Hepatocyte (in vitro differentiated cells): ENCODE measurements at regions not wholly inside any gene's neighbourhood (a gene's known extent, or its start where the extent isn't known, plus 50 kb on each side); places are given as distances from the start of the nearest gene placed in this dataset.

ENCODE experiments used
- DNase-seq: peaks from one replicate; pipeline ENCODE4 v3.0.0-alpha.2; 2016; ENCODE audit warnings: low spot score
- H2AFZ ChIP-seq: fragments of 200-600 bp; sonication (generic); 2 replicates; pipeline ENCODE4 v1.6.0; 2016; ENCODE audit warnings: antibody characterized with exemption, mild to moderate bottlenecking
- H3K27ac ChIP-seq: fragments of 200-600 bp; sonication (generic); 2 replicates; pipeline ENCODE4 v1.5.1; 2016; ENCODE audit warnings: mild to moderate bottlenecking
- H3K27me3 ChIP-seq: fragments of 200-600 bp; sonication (generic); 2 replicates; pipeline ENCODE4 v1.6.1; 2016
- H3K36me3 ChIP-seq: fragments of 200-600 bp; sonication (generic); replicated peaks from 2 replicates; pipeline ENCODE4 v1.5.1; 2016; ENCODE audit warnings: low read depth; ENCODE audit not compliant: insufficient read depth
- H3K4me1 ChIP-seq: fragments of 200-600 bp; sonication (generic); 2 replicates; pipeline ENCODE4 v1.5.1; 2016; ENCODE audit warnings: mild to moderate bottlenecking, moderate library complexity; ENCODE audit not compliant: insufficient read depth
- H3K4me2 ChIP-seq: fragments of 200-600 bp; sonication (generic); 2 replicates; pipeline ENCODE4 v1.6.0; 2016
- H3K4me3 ChIP-seq: fragments of 200-600 bp; sonication (generic); 2 replicates; pipeline ENCODE4 v1.5.1; 2016; ENCODE audit warnings: mild to moderate bottlenecking
- H3K79me2 ChIP-seq: fragments of 200-600 bp; sonication (generic); 2 replicates; pipeline ENCODE4 v1.6.0; 2017; ENCODE audit warnings: mild to moderate bottlenecking
- H3K9me2 ChIP-seq: fragments of 200-600 bp; sonication (generic); replicated peaks from 2 replicates; pipeline ENCODE4 v1.6.0; 2017; ENCODE audit warnings: mild to moderate bottlenecking; ENCODE audit not compliant: insufficient read depth
- H3K9me3 ChIP-seq: fragments of 200-600 bp; sonication (generic); 2 replicates; pipeline ENCODE4 v1.5.1; 2016; ENCODE audit warnings: low read depth, mild to moderate bottlenecking
- H4K20me1 ChIP-seq: fragments of 200-600 bp; sonication (generic); 2 replicates; pipeline ENCODE4 v1.6.0; 2016; ENCODE audit warnings: mild to moderate bottlenecking; ENCODE audit not compliant: insufficient read depth, poor library complexity, severe bottlenecking
- CTCF ChIP-seq: fragments of 200-600 bp; sonication (generic); IDR thresholded peaks from 2 replicates; pipeline ENCODE4 v1.5.1; 2016; ENCODE audit warnings: antibody characterized with exemption, mild to moderate bottlenecking; ENCODE audit not compliant: poor library complexity
- EZH2 ChIP-seq: fragments of 200-600 bp; sonication (generic); IDR thresholded peaks from 2 replicates; pipeline ENCODE4 v1.6.1; 2016; ENCODE audit warnings: antibody characterized with exemption, mild to moderate bottlenecking, borderline replicate concordance
- EZH2phosphoT487 ChIP-seq: fragments of 200-600 bp; sonication (generic); IDR thresholded peaks from one replicate; pipeline ENCODE4 v1.6.1; 2018; ENCODE audit warnings: antibody characterized with exemption, mild to moderate bottlenecking, low read depth, moderate library complexity; ENCODE audit not compliant: unreplicated experiment, severe bottlenecking
- WGBS: methylation state at CpG from one replicate; pipeline ENCODE4 v1.1.6; 2016; ENCODE audit warnings: low lambda C conversion rate; ENCODE audit errors: missing lambda C conversion rate; 5-methylcytosine and 5-hydroxymethylcytosine counted together

GRCh38 chr1:216937491-216937890 is 214.3 kb upstream of the ESRRG start:
- 50% methylated on average over 1 of the region's 1 CpG for WGBS
- H2AFZ ChIP-seq = no peak overlapping the region

GRCh38 chr1:216936779-216937178 is 213.6 kb upstream of the ESRRG start:
- H3K79me2 ChIP-seq = no peaks in the 10 kb centered on the region
- H3K27me3 ChIP-seq = peaks cover 4% of the 10 kb centered on the region
- no peaks in the 10 kb centered on the region for H3K9me3 ChIP-seq
- no peaks in the 10 kb centered on the region for H4K20me1 ChIP-seq
- TF ChIP-seq EZH2phosphoT487 = no peak
- TF ChIP-seq EZH2 = no peak
- no peak for TF ChIP-seq CTCF
- no peaks in the 10 kb centered on the region for H3K9me2 ChIP-seq
- H3K4me2 ChIP-seq = no peak overlapping the region
- no peak overlapping the region for H2AFZ ChIP-seq
- no peak overlapping the region for H3K27ac ChIP-seq
- no peak overlapping the region for H3K4me3 ChIP-seq
- H3K4me1 ChIP-seq = no peaks in the 10 kb centered on the region
- DNase-seq = no peak
- no peaks in the 10 kb centered on the region for H3K36me3 ChIP-seq
- WGBS = 77% methylated on average over 1 of the region's 1 CpG

More at GRCh38 chr1:216937491-216937890, 214.3 kb upstream of the ESRRG start:
- no peaks in the 10 kb centered on the region for H3K9me2 ChIP-seq
- peaks cover 4% of the 10 kb centered on the region for H3K27me3 ChIP-seq
- H3K4me2 ChIP-seq = no peak overlapping the region
- no peak for DNase-seq
- no peak overlapping the region for H3K4me3 ChIP-seq
- H3K9me3 ChIP-seq = no peaks in the 10 kb centered on the region
- H3K27ac ChIP-seq = no peak overlapping the region
- no peaks in the 10 kb centered on the region for H3K79me2 ChIP-seq
- no peaks in the 10 kb centered on the region for H3K4me1 ChIP-seq
- TF ChIP-seq EZH2 (no peak), CTCF (no peak), EZH2phosphoT487 (no peak)
- no peaks in the 10 kb centered on the region for H3K36me3 ChIP-seq
- H4K20me1 ChIP-seq = no peaks in the 10 kb centered on the region

GRCh38 chr1:216935901-216936300 is 212.7 kb upstream of the ESRRG start:
- H3K9me2 ChIP-seq = no peaks in the 10 kb centered on the region
- H2AFZ ChIP-seq = no peak overlapping the region
- H3K4me3 ChIP-seq = no peak overlapping the region
- no peaks in the 10 kb centered on the region for H3K79me2 ChIP-seq
- no peak for TF ChIP-seq EZH2
- no peak for TF ChIP-seq EZH2phosphoT487
- TF ChIP-seq CTCF = no peak
- WGBS = 77% methylated on average over 3 of the region's 3 CpGs
- H3K27me3 ChIP-seq = peaks cover 4% of the 10 kb centered on the region
- no peak overlapping the region for H3K4me2 ChIP-seq
- no peaks in the 10 kb centered on the region for H3K9me3 ChIP-seq
- no peaks in the 10 kb centered on the region for H3K4me1 ChIP-seq
- DNase-seq = no peak
- H3K36me3 ChIP-seq = no peaks in the 10 kb centered on the region
- H3K27ac ChIP-seq = no peak overlapping the region
- H4K20me1 ChIP-seq = no peaks in the 10 kb centered on the region

GRCh38 chr1:216932424-216932823 is 209.2 kb upstream of the ESRRG start:
- H3K9me3 ChIP-seq = no peaks in the 10 kb centered on the region
- 95% methylated on average over 3 of the region's 3 CpGs for WGBS
- no peak overlapping the region for H3K4me2 ChIP-seq
- peaks cover 4% of the 10 kb centered on the region for H3K27me3 ChIP-seq
- DNase-seq = no peak
- no peaks in the 10 kb centered on the region for H4K20me1 ChIP-seq
- no peaks in the 10 kb centered on the region for H3K9me2 ChIP-seq
- no peak overlapping the region for H3K4me3 ChIP-seq
- no peaks in the 10 kb centered on the region for H3K36me3 ChIP-seq
- H3K4me1 ChIP-seq = no peaks in the 10 kb centered on the region
- H3K79me2 ChIP-seq = no peaks in the 10 kb centered on the region
- no peak overlapping the region for H3K27ac ChIP-seq
- no peak overlapping the region for H2AFZ ChIP-seq
- TF ChIP-seq EZH2 (no peak), EZH2phosphoT487 (no peak), CTCF (no peak)
